HUDEP-2 (cell line): ENCODE measurements at regions not wholly inside any gene's neighbourhood (a gene's known extent, or its start where the extent isn't known, plus 50 kb on each side); places are given as distances from the start of the nearest gene placed in this dataset.
"Not testable (repeated sequence)": the region's sequence is repeated elsewhere in the genome, so short reads cannot be mapped to it uniquely, and the experiment has no call there.

Source experiments
- DNase-seq, 76 experiments: peaks; one replicate each; lab custom pipeline; 2025; ENCODE audit not compliant: unreplicated experiment in 76 of 76; lab: John Stamatoyannopoulos, UW

GRCh38 chr14:22230517-22230916 is 358.5 kb downstream of the DAD1 start:
- DNase-seq: no peak

- no peak for DNase-seq
Measured at GRCh38 chr14:22227084-22227483, 361.9 kb downstream of the DAD1 start.

GRCh38 chr14:22226381-22226780 is 362.6 kb downstream of the DAD1 start:
- DNase-seq: peak in 5 of 76 experiments; percentile 1 to 31 (median 11)

GRCh38 chr14:22225516-22226140 is 363.4 kb downstream of the DAD1 start:
- DNase-seq: no peak

- DNase-seq: peak in 2 of 76 experiments; percentile 1 to 5
Measured at GRCh38 chr14:22221508-22221907, 367.5 kb downstream of the DAD1 start.

DNA sequence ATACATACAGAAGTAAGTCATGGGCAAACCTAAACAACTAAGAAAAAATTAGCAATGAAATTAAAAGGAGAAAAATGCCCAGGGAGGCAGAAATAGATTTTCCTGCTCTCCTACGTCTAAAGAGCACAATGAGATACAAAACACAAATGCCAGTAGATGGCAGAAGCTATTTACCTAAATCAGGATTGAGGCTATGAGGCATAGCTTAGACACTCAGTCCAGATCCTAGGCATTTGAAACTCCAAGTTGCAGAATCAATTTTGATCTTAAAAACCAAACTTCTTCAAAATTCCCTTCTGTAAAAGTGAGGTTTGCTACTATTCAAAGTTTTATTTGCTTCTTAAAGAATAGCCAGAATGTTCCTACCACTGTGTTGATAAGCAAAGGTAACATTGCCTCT is 368.6 kb downstream of the DAD1 start:
- no peak for DNase-seq

DNA sequence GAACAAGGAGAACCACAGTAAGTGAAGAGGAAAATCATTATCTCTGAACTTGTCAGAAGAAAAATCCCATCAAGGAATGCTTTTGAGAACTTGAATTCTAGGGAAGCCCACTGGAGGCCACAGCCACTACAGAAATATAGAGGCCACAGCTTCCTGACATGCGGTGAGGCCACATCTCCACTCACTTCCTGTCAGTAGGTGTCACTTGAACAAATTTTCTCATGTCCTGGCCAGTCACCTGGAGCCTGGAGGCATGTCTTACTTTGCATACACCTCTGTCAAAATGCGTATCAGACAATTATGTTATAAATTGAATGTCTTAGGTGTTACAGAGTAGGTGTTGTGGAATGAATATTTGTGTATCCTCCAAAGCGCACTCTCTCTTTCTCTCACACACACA is 370.3 kb downstream of the DAD1 start:
- no peak for DNase-seq

DNA sequence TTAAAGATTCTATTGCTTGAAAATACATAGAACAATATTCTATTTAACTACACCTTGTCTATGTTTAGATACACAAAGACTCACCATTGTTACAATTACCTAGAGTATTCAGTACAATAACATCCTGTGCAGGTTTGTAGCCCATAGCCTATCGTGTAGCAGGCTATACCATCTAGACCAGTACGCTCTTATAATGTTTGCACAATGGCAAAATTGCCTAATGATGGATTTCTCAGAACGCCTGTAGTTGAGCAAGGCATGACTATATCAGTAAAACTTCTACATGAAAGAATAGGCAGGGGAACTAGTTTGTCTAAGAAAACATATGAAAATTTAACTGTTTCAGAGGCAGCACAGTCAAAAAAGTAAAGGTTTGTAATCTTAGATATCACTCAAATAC is 375.9 kb downstream of the DAD1 start:
- DNase-seq: no peak

DNA sequence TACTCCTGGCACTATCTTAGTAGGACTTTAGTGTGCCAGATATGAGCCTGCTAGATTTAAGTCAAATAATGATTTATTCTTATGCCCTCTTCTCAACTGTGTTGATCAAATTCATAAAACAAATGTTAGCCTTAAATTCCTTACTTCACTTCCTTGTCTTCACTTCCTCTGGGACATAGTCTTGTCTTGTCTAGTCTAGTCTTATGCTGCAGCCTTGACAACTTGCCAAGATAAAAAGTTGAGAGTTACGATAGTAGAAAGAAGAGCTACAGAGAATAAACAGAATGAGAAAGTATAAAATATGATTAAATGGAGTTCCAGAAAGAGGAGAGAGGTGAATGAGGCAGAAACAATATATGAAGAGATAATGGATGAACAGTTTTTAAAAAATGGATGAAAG is 378.1 kb downstream of the DAD1 start:
- no peak for DNase-seq

DNA sequence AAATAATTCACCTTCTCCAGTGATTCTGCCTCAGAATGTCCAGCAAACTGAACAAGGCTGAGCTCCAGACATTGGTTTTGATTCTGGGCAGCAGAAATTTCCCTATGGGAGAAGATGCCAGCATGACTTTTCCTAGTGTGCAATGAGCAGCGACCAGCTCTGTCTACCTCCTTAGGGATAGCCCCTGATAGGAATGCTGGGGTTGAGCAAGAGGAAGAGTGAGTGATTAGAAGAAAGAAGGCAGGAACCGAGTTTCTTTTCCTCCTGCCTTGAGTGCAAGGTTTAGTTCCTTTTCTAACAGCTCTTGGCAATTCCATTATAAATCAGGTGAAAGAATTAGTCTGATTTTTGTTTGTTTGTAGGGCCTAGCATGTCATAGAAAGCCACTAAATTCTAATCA is 379.0 kb downstream of the DAD1 start:
- DNase-seq: no peak

DNA sequence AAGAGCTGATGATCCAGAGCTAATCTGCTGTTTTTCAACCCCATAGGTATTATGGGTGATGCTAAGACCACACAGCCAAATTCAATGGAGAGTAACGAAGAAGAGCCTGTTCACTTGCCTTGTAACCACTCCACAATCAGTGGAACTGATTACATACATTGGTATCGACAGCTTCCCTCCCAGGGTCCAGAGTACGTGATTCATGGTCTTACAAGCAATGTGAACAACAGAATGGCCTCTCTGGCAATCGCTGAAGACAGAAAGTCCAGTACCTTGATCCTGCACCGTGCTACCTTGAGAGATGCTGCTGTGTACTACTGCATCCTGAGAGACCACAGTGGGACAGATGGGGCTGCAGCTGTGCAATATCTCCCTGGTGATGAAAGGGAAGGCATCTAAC is 386.0 kb downstream of the DAD1 start:
- DNase-seq: no peak

DNA sequence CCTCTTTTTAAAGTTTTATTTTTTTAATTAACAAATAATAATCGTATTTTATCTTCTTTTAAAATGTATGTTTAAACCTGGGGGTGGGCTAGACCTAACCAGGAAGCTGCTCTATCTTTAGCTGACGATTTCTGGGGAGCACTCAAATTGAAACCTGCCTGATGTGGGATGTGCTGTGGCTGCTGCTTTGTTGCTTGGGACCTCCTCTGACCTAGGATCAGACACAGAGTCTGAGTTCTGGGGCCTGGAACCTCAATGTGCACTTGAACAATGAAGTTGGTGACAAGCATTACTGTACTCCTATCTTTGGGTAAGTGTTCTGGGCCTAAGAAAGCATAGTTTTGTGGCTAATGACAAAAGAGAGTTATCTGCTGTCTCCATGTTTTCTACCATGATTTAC is 386.7 kb downstream of the DAD1 start:
- DNase-seq: no peak

- peak in 20 of 76 experiments; percentile 1 to 54 (median 22) for DNase-seq
Measured at GRCh38 chr14:22200977-22201605, 387.9 kb downstream of the DAD1 start.

DNA sequence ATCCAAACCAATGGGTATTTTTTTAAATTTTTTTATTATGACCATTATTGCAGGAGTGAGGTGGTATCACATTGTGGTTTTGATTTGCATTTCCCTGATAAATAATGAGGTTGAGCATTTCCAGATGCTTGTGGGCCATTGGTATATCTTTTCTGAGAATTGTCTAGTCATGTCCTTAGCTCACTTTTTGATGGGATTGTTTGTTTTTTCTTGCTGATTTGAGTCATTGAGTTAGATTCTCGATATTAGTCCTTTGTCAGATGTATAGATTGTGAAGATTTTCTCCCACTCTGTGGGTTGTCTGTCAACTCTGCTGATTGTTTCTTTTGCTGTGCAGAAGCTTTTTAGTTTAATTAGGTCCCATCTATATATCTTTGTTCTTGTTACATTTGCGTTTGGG is 388.9 kb downstream of the DAD1 start:
- DNase-seq: not testable (repeated sequence)

- no peak for DNase-seq
Measured at GRCh38 chr14:22194664-22195063, 394.4 kb downstream of the DAD1 start.

DNA sequence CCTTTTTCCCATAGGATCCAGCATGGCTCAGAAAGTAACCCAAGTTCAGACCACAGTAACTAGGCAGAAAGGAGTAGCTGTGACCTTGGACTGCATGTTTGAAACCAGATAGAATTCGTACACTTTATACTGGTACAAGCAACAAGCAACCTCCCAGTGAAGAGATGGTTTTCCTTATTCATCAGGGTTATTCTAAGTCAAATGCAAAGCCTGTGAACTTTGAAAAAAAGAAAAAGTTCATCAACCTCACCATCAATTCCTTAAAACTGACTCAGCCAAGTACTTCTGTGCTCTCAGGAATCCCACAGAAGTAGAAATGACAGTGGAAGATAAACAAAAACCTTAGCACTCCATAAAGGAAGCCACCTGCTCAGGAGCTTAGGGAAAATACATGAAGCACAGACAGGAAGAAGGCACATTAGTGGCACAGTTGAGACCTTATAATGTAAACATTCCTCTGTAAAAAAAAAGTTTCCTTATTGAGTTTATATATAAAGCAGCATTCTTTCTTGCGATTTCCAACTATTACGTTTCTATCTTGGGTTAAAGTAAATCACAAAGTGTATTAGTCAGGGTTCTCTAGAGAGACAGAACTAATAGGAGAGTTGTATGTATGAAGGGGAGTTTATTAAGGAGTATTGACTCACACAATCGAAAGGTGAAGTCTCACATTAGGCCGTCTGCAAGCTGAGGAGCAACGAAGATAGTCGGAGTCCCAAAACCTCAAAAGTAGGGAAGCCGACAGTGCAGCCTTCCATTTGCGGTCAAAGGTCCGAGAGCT is 398.4 kb downstream of the DAD1 start:
- no peak for DNase-seq

- DNase-seq: no peak
Measured at GRCh38 chr14:22189881-22190280, 399.1 kb downstream of the DAD1 start.

DNA sequence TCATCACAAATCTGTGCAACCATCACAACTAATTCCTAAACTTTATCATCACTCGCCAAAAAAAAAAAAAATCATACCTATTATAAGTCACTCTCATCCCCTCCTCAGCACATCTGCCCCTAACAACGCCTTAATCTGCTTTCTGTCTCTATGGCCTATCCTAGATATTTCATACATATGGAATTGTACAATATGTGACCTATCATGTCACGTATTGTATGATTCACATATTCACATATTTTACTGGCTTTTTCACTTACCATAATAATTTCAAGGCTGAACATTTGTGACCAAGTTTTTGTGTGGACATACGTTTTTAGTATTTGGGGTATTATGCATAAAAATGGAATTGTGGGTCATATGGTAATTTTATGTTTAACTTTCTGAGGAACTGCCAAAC is 400.7 kb downstream of the DAD1 start:
- DNase-seq: no peak

DNA sequence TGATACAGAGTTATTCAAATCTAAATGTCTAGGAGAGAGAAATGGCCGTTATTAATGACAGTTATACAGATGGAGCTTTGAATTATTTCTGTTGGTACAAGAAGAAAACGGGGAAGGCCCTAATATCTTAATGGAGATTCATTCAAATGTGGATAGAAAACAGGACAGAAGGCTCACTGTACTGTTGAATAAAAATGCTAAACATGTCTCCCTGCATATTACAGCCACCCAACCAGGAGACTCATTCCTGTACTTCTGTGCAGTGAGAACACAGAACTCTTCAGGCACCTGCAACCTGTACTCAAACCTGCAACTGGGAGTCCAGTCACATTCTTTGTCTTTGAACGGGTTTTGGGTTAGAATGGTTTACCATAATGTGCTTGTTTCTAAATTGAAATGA is 403.2 kb downstream of the DAD1 start:
- no peak for DNase-seq

- DNase-seq: peak in 2 of 76 experiments; percentile 9 to 11
Measured at GRCh38 chr14:22185191-22185590, 403.8 kb downstream of the DAD1 start.

- no peak for DNase-seq
Measured at GRCh38 chr14:22184830-22185168, 404.2 kb downstream of the DAD1 start.
